ENCODE measurements at regions not wholly inside any gene's neighbourhood (a gene's known extent, or its start where the extent isn't known, plus 50 kb on each side); places are given as distances from the start of the nearest gene placed in this dataset.
"Not testable (repeated sequence)": the region's sequence is repeated elsewhere in the genome, so short reads cannot be mapped to it uniquely, and the experiment has no call there.

DNA sequence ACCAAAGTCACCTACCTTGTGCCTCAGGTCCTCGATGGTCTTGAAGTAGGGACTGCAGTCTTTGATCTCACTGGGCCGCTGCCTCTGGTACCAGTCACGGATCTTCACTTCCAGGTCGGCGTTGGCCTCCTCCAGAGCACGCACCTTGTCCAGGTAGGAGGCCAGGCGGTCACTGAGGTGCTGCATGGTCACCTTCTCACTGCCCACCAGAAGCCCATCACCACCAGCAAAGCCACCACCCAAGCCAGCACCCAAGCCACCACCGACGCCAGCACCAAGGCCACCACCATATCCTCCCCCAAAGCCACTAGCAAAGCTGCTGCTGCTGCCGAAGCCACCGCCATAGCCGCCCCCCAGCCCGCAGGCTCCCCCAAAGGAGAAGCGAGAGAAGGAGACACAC lies 139.7 kb downstream of the TNFRSF13B start:
- TF ChIP-seq EZH2phosphoT487 (IDR thresholded peaks at IDR 0.05; ENCODE audit: insufficient read depth, low read depth); EZH2 (IDR thresholded peaks at IDR 0.05; ENCODE audit: insufficient read depth, poor library complexity, severe bottlenecking): not testable (repeated sequence)
